ENCODE measurements at regions not wholly inside any gene's neighbourhood (a gene's known extent, or its start where the extent isn't known, plus 50 kb on each side); places are given as distances from the start of the nearest gene placed in this dataset.

- no peak for TF ChIP-seq BACH2 (CRISPR knock-in tag; IDR thresholded peaks at IDR 0.05; ENCODE audit: borderline replicate concordance)
- TF ChIP-seq, protein P1, sequence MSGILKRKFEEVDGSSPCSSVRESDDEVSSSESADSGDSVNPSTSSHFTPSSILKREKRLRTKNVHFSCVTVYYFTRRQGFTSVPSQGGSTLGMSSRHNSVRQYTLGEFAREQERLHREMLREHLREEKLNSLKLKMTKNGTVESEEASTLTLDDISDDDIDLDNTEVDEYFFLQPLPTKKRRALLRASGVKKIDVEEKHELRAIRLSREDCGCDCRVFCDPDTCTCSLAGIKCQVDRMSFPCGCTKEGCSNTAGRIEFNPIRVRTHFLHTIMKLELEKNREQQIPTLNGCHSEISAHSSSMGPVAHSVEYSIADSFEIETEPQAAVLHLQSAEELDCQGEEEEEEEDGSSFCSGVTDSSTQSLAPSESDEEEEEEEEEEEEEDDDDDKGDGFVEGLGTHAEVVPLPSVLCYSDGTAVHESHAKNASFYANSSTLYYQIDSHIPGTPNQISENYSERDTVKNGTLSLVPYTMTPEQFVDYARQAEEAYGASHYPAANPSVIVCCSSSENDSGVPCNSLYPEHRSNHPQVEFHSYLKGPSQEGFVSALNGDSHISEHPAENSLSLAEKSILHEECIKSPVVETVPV (CRISPR knock-in tag; IDR thresholded peaks at IDR 0.05), result no peak
- TF ChIP-seq RARB (CRISPR knock-in tag; IDR thresholded peaks at IDR 0.05), result no peak
- no peak for TF ChIP-seq CSDC2 (CRISPR knock-in tag; IDR thresholded peaks at IDR 0.05)
- TF ChIP-seq ZFP3 (CRISPR knock-in tag; IDR thresholded peaks at IDR 0.05), result no peak
- TF ChIP-seq, protein P2, sequence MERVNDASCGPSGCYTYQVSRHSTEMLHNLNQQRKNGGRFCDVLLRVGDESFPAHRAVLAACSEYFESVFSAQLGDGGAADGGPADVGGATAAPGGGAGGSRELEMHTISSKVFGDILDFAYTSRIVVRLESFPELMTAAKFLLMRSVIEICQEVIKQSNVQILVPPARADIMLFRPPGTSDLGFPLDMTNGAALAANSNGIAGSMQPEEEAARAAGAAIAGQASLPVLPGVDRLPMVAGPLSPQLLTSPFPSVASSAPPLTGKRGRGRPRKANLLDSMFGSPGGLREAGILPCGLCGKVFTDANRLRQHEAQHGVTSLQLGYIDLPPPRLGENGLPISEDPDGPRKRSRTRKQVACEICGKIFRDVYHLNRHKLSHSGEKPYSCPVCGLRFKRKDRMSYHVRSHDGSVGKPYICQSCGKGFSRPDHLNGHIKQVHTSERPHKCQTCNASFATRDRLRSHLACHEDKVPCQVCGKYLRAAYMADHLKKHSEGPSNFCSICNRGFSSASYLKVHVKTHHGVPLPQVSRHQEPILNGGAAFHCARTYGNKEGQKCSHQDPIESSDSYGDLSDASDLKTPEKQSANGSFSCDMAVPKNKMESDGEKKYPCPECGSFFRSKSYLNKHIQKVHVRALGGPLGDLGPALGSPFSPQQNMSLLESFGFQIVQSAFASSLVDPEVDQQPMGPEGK (CRISPR knock-in tag; IDR thresholded peaks at IDR 0.05; ENCODE audit: borderline replicate concordance), result no peak
- no peak for TF ChIP-seq POU6F1 (CRISPR knock-in tag; IDR thresholded peaks at IDR 0.05; ENCODE audit: borderline replicate concordance, low read depth)
- TF ChIP-seq ZNF70 (CRISPR knock-in tag; IDR thresholded peaks at IDR 0.05), result no peak
- no peak for TF ChIP-seq TSHZ2 (CRISPR knock-in tag; IDR thresholded peaks at IDR 0.05)
- TF ChIP-seq ZC3H10 (CRISPR knock-in tag; IDR thresholded peaks at IDR 0.05), result no peak
- no peak for TF ChIP-seq TOX (CRISPR knock-in tag; IDR thresholded peaks at IDR 0.05; ENCODE audit: borderline replicate concordance)
- no peak for TF ChIP-seq ZFP30 (CRISPR knock-in tag; IDR thresholded peaks at IDR 0.05)
These were observed 1455.1 kb downstream of the KCNT2 start for GRCh38 chr1:195153107-195153506.
